ENCODE measurements at regions not wholly inside any gene's neighbourhood (a gene's known extent, or its start where the extent isn't known, plus 50 kb on each side); places are given as distances from the start of the nearest gene placed in this dataset.

DNA sequence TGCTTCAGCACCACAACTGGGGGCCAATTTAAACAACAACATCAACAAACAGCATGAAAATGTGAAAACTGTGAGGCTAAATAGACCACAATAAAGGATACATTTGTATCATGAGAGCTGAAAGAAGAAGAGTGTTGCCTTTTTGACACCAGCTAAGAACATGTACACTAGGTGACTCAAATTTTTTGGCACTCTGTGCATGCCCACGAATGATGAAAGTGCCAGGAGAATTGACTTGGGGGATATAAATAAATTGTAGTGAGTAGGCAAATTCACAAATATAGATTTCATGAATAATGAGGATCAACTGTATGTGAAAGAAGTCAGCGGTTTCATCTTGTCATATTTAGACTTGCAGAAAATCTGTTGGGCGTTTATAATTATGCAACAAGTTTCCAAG lies 1388.0 kb upstream of the LRRTM1 start:
- TF ChIP-seq, protein P1, sequence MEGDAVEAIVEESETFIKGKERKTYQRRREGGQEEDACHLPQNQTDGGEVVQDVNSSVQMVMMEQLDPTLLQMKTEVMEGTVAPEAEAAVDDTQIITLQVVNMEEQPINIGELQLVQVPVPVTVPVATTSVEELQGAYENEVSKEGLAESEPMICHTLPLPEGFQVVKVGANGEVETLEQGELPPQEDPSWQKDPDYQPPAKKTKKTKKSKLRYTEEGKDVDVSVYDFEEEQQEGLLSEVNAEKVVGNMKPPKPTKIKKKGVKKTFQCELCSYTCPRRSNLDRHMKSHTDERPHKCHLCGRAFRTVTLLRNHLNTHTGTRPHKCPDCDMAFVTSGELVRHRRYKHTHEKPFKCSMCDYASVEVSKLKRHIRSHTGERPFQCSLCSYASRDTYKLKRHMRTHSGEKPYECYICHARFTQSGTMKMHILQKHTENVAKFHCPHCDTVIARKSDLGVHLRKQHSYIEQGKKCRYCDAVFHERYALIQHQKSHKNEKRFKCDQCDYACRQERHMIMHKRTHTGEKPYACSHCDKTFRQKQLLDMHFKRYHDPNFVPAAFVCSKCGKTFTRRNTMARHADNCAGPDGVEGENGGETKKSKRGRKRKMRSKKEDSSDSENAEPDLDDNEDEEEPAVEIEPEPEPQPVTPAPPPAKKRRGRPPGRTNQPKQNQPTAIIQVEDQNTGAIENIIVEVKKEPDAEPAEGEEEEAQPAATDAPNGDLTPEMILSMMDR (IDR thresholded peaks at IDR 0.05; ENCODE audit: low read depth, low read length, poor library complexity, severe bottlenecking), result no peak
- TF ChIP-seq EZH2phosphoT487 (IDR thresholded peaks at IDR 0.05; ENCODE audit: borderline replicate concordance, low read length), result no peak

All from DOHH2 (cell line).